GM23248 (cell line): ENCODE measurements at regions not wholly inside any gene's neighbourhood (a gene's known extent, or its start where the extent isn't known, plus 50 kb on each side); places are given as distances from the start of the nearest gene placed in this dataset.

Experiments used
- EZH2 ChIP-seq: fragments of 200-600 bp; sonication (generic); IDR thresholded peaks from 2 replicates; pipeline ENCODE4 v1.6.1; 2018; ENCODE audit warnings: antibody characterized with exemption, mild to moderate bottlenecking; ENCODE audit not compliant: insufficient read depth, poor library complexity, severe bottlenecking
- EZH2phosphoT487 ChIP-seq: fragments of 200-600 bp; sonication (generic); IDR thresholded peaks from 2 replicates; pipeline ENCODE4 v1.6.1; 2018; ENCODE audit warnings: antibody characterized with exemption, moderate library complexity, mild to moderate bottlenecking, low read depth; ENCODE audit not compliant: insufficient read depth

DNA sequence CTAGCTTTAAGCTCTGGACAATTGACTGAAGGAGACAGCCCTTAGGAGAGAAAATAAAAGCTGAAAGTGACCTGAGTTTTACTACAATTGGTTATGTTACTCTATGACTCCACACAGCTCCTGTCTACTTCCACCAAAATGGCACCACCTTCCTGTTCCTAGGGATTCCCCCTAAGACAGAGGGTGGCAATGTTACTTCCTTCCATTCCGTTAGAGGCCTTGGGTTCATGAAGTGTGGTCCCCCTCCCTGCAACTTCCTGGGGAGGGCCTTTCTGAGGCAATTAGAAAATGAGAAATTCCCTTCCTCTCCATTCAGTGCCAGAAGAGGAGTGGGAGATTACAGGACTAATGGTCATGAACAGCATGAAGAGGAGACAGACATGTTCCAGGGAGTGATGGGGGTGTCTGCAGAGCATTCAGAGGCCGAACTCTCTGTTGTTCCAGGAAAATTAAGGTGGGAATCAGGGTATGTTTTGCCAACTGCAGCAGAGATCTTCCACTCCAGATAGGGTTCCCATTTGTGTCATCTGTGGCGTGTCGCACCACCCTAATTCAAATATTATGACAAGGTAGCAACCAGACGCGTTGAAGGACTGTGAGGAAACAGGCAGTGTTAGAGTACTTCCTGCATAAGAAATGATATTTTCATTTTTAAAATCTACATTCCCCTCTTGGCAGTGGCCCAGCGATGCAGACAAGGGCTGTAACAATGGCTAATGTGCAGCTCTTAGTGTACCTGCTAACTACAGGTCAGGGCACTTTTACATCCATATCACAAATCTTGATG is 53.1 kb upstream of the TRIM67 start:
- TF ChIP-seq EZH2: no peak
- no peak for TF ChIP-seq EZH2phosphoT487
